ENCODE measurements at regions not wholly inside any gene's neighbourhood (a gene's known extent, or its start where the extent isn't known, plus 50 kb on each side); places are given as distances from the start of the nearest gene placed in this dataset.
A peak's percentile ranks its signal among the peaks of the same experiment; 100 is the strongest.

DNA sequence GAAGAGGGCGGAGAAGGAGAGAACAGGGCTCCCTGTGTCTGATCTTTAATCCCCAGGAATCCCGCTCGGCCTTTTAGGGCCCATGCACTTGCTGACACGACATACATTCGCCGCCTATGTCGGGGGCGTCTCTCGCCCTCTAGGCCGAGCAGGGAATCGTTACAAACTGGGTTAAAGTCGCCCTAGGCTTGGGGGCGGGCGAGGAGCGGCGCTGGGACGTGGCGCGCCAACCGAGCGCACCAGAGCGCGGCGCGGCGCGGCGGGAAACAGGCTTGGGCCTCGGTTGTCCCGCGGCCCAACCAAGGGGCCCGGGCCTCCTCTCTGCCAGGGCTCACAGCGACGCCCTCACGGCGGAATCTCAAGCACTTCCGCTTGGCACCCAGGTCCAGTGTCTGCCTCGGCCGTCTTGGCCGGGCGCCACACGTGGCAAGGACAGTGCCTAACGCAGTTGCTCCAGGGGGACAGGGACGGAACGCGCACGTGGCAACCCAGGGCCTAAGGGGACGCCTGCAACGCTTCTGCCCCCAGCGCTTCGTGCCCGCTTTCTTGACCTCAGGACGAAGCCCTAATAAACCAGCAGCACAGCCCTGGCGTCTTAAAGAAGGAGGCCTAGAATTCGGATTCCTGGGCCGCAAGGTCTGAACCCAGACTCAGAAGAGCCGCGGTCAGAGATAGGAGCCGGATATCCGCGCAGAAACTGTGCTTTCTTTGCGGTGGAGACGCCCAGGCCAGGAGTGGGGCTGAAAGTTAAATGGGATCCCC, 71.5 kb downstream of the NCR2 start:
- Histone ChIP-seq H2AFZ (ENCODE audit: low read depth) (no peak overlapping the region), H3K36me3 (replicated peaks in 1 of 2; ENCODE audit: control insufficient read depth in 1 of 2, insufficient read depth in 2 of 2, low read length in 1 of 2) (no peaks in the 10 kb centered on the region), H3K9ac (no peak overlapping the region), H3K4me1 (ENCODE audit: control insufficient read depth in 1 of 2, insufficient read depth in 2 of 2, low read depth in 1 of 2, low read length in 1 of 2) (no peaks in the 10 kb centered on the region; a peak in 1 of 4 replicates), H3K4me2 (peak overlapping the region; percentile 19; the same call in 1 of the 2 replicates), H3K9me3 (no peaks in the 10 kb centered on the region), H3F3A (replicated peaks; ENCODE audit: insufficient read depth) (no peaks in the 10 kb centered on the region), H3K27me3 (ENCODE audit: insufficient read depth) (peaks cover 23% of the 10 kb centered on the region), H3K4me3 (ENCODE audit: low read depth in 2 of 2, low read length in 1 of 2) (no peak overlapping the region), H4K20me1 (ENCODE audit: insufficient read depth) (no peaks in the 10 kb centered on the region), H3K79me2 (ENCODE audit: insufficient read depth) (no peaks in the 10 kb centered on the region), H3K27ac (ENCODE audit: low read depth in 2 of 2, low read length in 1 of 2) (no peak overlapping the region), H3K9me2 (no peaks in the 10 kb centered on the region)
- POLR2A ChIA-PET = no interaction called here
- CTCF ChIA-PET = interaction anchor here (0.6 to 1.5 kb wide), 4 partner anchors 15 to 276 kb away, joined by 3 to 4 read pairs (median 4); no protein-coding TSS in a partner anchor
- TF ChIP-seq, protein P1, sequence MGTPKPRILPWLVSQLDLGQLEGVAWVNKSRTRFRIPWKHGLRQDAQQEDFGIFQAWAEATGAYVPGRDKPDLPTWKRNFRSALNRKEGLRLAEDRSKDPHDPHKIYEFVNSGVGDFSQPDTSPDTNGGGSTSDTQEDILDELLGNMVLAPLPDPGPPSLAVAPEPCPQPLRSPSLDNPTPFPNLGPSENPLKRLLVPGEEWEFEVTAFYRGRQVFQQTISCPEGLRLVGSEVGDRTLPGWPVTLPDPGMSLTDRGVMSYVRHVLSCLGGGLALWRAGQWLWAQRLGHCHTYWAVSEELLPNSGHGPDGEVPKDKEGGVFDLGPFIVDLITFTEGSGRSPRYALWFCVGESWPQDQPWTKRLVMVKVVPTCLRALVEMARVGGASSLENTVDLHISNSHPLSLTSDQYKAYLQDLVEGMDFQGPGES (IDR thresholded peaks at IDR 0.05; ENCODE audit: low read depth, low read length) = no peak
- peak; percentile 59 for TF ChIP-seq NFIC (IDR thresholded peaks at IDR 0.05; ENCODE audit: borderline replicate concordance)
- WGBS (ENCODE audit: low lambda C conversion rate) = 42% methylated on average over 8 of the region's 63 CpGs
- no peak for DNase-seq

DNA sequence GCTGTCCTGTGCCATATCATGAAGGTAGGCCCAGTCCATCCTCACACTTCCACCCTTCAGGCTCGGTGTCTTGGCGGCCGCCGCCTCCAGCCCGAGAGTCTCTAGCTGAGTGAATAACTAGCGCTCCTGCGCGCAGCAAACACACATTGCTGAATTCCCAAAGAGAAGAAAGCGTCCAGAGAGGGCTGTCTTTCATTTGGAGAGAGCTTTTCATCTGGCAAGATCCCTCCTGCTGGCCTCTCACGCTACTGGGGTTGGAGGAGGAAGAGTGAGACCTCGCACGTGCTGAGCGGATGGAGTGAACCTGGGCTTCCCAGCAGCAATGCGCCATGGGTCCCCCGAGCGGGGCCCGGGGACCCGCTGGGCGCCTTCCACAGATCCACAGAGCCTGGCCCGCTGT, 73.2 kb downstream of the NCR2 start:
- Histone ChIP-seq H3K9ac (no peak overlapping the region), H3K4me2 (no peak overlapping the region), H3K36me3 (replicated peaks in 1 of 2; ENCODE audit: control insufficient read depth in 1 of 2, insufficient read depth in 2 of 2, low read length in 1 of 2) (no peaks in the 10 kb centered on the region), H2AFZ (ENCODE audit: low read depth) (no peak overlapping the region), H3K27me3 (ENCODE audit: insufficient read depth) (peaks cover 39% of the 10 kb centered on the region), H3K27ac (ENCODE audit: low read depth in 2 of 2, low read length in 1 of 2) (no peak overlapping the region), H3K9me3 (no peaks in the 10 kb centered on the region), H3K79me2 (ENCODE audit: insufficient read depth) (no peaks in the 10 kb centered on the region), H4K20me1 (ENCODE audit: insufficient read depth) (no peaks in the 10 kb centered on the region), H3F3A (replicated peaks; ENCODE audit: insufficient read depth) (no peaks in the 10 kb centered on the region), H3K9me2 (no peaks in the 10 kb centered on the region), H3K4me1 (ENCODE audit: control insufficient read depth in 1 of 2, insufficient read depth in 2 of 2, low read depth in 1 of 2, low read length in 1 of 2) (no peaks in the 10 kb centered on the region; a peak in 1 of 4 replicates), H3K4me3 (ENCODE audit: low read depth in 2 of 2, low read length in 1 of 2) (no peak overlapping the region)
- 14% methylated on average over 7 of the region's 20 CpGs for WGBS (ENCODE audit: low lambda C conversion rate)
- no peak for DNase-seq
- no peak for TF ChIP-seq FOXJ3 (CRISPR knock-in tag; IDR thresholded peaks at IDR 0.05)
- TF ChIP-seq, protein P2, sequence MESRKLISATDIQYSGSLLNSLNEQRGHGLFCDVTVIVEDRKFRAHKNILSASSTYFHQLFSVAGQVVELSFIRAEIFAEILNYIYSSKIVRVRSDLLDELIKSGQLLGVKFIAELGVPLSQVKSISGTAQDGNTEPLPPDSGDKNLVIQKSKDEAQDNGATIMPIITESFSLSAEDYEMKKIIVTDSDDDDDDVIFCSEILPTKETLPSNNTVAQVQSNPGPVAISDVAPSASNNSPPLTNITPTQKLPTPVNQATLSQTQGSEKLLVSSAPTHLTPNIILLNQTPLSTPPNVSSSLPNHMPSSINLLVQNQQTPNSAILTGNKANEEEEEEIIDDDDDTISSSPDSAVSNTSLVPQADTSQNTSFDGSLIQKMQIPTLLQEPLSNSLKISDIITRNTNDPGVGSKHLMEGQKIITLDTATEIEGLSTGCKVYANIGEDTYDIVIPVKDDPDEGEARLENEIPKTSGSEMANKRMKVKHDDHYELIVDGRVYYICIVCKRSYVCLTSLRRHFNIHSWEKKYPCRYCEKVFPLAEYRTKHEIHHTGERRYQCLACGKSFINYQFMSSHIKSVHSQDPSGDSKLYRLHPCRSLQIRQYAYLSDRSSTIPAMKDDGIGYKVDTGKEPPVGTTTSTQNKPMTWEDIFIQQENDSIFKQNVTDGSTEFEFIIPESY (IDR thresholded peaks at IDR 0.05; ENCODE audit: borderline replicate concordance, low read depth) = no peak
- TF ChIP-seq, protein P3, sequence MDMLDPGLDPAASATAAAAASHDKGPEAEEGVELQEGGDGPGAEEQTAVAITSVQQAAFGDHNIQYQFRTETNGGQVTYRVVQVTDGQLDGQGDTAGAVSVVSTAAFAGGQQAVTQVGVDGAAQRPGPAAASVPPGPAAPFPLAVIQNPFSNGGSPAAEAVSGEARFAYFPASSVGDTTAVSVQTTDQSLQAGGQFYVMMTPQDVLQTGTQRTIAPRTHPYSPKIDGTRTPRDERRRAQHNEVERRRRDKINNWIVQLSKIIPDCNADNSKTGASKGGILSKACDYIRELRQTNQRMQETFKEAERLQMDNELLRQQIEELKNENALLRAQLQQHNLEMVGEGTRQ (IDR thresholded peaks at IDR 0.05; ENCODE audit: borderline replicate concordance, low read depth, low read length) = no peak
- TF ChIP-seq RFX5 (IDR thresholded peaks at IDR 0.05; ENCODE audit: low read length) = no peak
- TF ChIP-seq, protein P4, sequence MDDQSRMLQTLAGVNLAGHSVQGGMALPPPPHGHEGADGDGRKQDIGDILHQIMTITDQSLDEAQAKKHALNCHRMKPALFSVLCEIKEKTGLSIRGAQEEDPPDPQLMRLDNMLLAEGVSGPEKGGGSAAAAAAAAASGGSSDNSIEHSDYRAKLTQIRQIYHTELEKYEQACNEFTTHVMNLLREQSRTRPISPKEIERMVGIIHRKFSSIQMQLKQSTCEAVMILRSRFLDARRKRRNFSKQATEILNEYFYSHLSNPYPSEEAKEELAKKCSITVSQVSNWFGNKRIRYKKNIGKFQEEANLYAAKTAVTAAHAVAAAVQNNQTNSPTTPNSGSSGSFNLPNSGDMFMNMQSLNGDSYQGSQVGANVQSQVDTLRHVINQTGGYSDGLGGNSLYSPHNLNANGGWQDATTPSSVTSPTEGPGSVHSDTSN (IDR thresholded peaks at IDR 0.05) = no peak
- no peak for TF ChIP-seq ELF1 (IDR thresholded peaks at IDR 0.05)
- TF ChIP-seq, protein P5, sequence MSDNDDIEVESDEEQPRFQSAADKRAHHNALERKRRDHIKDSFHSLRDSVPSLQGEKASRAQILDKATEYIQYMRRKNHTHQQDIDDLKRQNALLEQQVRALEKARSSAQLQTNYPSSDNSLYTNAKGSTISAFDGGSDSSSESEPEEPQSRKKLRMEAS (IDR thresholded peaks at IDR 0.05; ENCODE audit: low read depth) = no peak
- no peak for TF ChIP-seq EP300 (IDR thresholded peaks at IDR 0.05; ENCODE audit: borderline replicate concordance in 1 of 2, low read depth in 1 of 2, low read length in 1 of 2)
- POLR2A ChIA-PET = no interaction called here
- CTCF ChIA-PET = interaction anchor here (1.2 to 8.3 kb wide), 3 partner anchors 17 to 194 kb away, joined by 4 to 52 read pairs (median 4); no protein-coding TSS in a partner anchor

Data from SK-N-SH (cell line).